GM12878 (cell line): ENCODE measurements at regions not wholly inside any gene's neighbourhood (a gene's known extent, or its start where the extent isn't known, plus 50 kb on each side); places are given as distances from the start of the nearest gene placed in this dataset.

Experiments
- ATAC-seq: fragments of 200-7000 bp; cut with Tn5 transposase; 3 replicates; pipeline ENCODE4 v1.9.1; 2020; ENCODE audit warnings: mild to moderate bottlenecking, moderate library complexity
- BruUV-seq: library from RNA; stranded (reverse); fragments of 400-500 nt; replicated peaks from 2 replicates; lab custom pipeline; 2021; lab: Mats Ljungman, UMichigan
- CTCF ChIA-PET: fragments of 300-600 bp; sonication (Branson Sonifier 250); formaldehyde crosslinking; extraction: SDS; loops from one replicate; lab custom pipeline; 2021; ENCODE audit warnings: inconsistent platforms; lab: Yijun Ruan, JAX
- POLR2A ChIA-PET: fragments of 350-600 bp; formaldehyde crosslinking; extraction: SDS; loops from one replicate; lab custom pipeline; 2021; ENCODE audit warnings: inconsistent platforms; lab: Charles Lee
- RAD21 ChIA-PET: fragments of 300-600 bp; sonication (Branson Sonifier 250); formaldehyde crosslinking; loops from one replicate; lab custom pipeline; 2023; ENCODE audit warnings: antibody characterized with exemption; ENCODE audit not compliant: unreplicated experiment; lab: Charles Lee
- SMC1A ChIA-PET: fragments of 300-600 bp; sonication (Branson Sonifier 250); formaldehyde crosslinking; loops from one replicate; lab custom pipeline; 2023; ENCODE audit not compliant: unreplicated experiment, uncharacterized antibody; lab: Charles Lee
- DNase-seq: peaks from one replicate; pipeline ENCODE4 v3.0.0-alpha.2; 2011; ENCODE audit warnings: low read depth, low spot score
- FAIRE-seq: peaks from 3 replicates; lab custom pipeline; 2011; peaks lifted over from hg19 to GRCh38; lab: Jason Lieb, UNC
- H2AFZ ChIP-seq: 2 replicates; pipeline ENCODE4 v1.6.0; 2011; ENCODE audit warnings: low read depth, low read length, control low read depth; ENCODE audit not compliant: control insufficient read depth
- H3K27ac ChIP-seq: 2 replicates; pipeline ENCODE4 v1.5.1; 2011; ENCODE audit warnings: control low read depth; ENCODE audit not compliant: control insufficient read depth, insufficient read depth
- H3K27me3 ChIP-seq, 2 experiments: replicated peaks in 1 of 2; 2 replicates each; pipeline versions ENCODE4 v1.6.0 to v1.6.1; 2011; ENCODE audit warnings: low read length in 1 of 2; ENCODE audit not compliant: control insufficient read depth in 2 of 2, insufficient read depth in 2 of 2
- H3K36me3 ChIP-seq, 2 experiments: 2 replicates each; pipeline ENCODE4 v1.5.1; 2011; ENCODE audit warnings: low read length in 1 of 2; ENCODE audit not compliant: control insufficient read depth in 2 of 2, insufficient read depth in 2 of 2
- H3K4me1 ChIP-seq: 2 replicates; pipeline ENCODE4 v1.6.1; 2011; ENCODE audit warnings: mild to moderate bottlenecking, low read length, moderate library complexity, mixed read lengths; ENCODE audit not compliant: control insufficient read depth, insufficient read depth
- H3K4me2 ChIP-seq: 2 replicates; pipeline ENCODE4 v1.6.0; 2011; ENCODE audit warnings: control low read depth; ENCODE audit not compliant: control insufficient read depth, insufficient read depth
- H3K4me3 ChIP-seq: fragments of 200-600 bp; sonication (generic); 2 replicates; pipeline ENCODE4 v1.5.1; 2016
- H3K79me2 ChIP-seq: 2 replicates; pipeline ENCODE4 v1.6.0; 2011; ENCODE audit warnings: low read length; ENCODE audit not compliant: control insufficient read depth, insufficient read depth
- H3K9ac ChIP-seq: 2 replicates; pipeline ENCODE4 v1.8.0; 2011; ENCODE audit warnings: low read length, control low read depth, mixed read lengths; ENCODE audit not compliant: control insufficient read depth, insufficient read depth
- H3K9me3 ChIP-seq: replicated peaks from 3 replicates; pipeline ENCODE4 v1.5.1; 2011; ENCODE audit warnings: mild to moderate bottlenecking, low read length; ENCODE audit not compliant: control insufficient read depth, insufficient read depth
- H4K20me1 ChIP-seq: 2 replicates; pipeline ENCODE4 v1.6.0; 2011; ENCODE audit not compliant: control insufficient read depth, insufficient read depth
- CHD4 ChIP-seq: fragments of 200-600 bp; sonication (generic); IDR thresholded peaks from 2 replicates; pipeline ENCODE4 v1.6.1; 2016; ENCODE audit warnings: mild to moderate bottlenecking
- ELK1 ChIP-seq: IDR thresholded peaks from 2 replicates; pipeline ENCODE4 v1.6.1; 2012; ENCODE audit warnings: low read depth, low read length, improper control_type of control experiment
- ETV6 ChIP-seq, 2 experiments: fragments of 450-650 bp in 1 of 2; IDR thresholded peaks in 1 of 2; conservative IDR thresholded peaks in 1 of 2; 2 replicates each; pipeline ENCODE4 v1.6.1; 2014; ENCODE audit warnings: antibody characterized with exemption in 1 of 2, borderline replicate concordance in 1 of 2, low read depth in 1 of 2, mild to moderate bottlenecking in 1 of 2, moderate library complexity in 1 of 2
- FOXK2 ChIP-seq: fragments of 450-650 bp; IDR thresholded peaks from 2 replicates; pipeline ENCODE4 v1.6.1; 2017; ENCODE audit warnings: mild to moderate bottlenecking, moderate library complexity
- POU2F2 ChIP-seq: IDR thresholded peaks from 3 replicates; pipeline ENCODE4 v1.6.1; 2011; ENCODE audit warnings: low read depth, mild to moderate bottlenecking, low read length, borderline replicate concordance
- TCF7 ChIP-seq: IDR thresholded peaks from 2 replicates; pipeline ENCODE4 v1.6.1; 2014; ENCODE audit warnings: antibody characterized with exemption, borderline replicate concordance
- ZNF207 ChIP-seq: fragments of 450-650 bp; IDR thresholded peaks from 2 replicates; pipeline ENCODE4 v1.6.1; 2014; ENCODE audit warnings: antibody characterized with exemption, mild to moderate bottlenecking, borderline replicate concordance
- ZNF24 ChIP-seq: fragments of 450-650 bp; IDR thresholded peaks from 2 replicates; pipeline ENCODE4 v1.6.1; 2017; ENCODE audit warnings: antibody characterized with exemption, mild to moderate bottlenecking
- WGBS: methylation state at CpG from one replicate; pipeline ENCODE4 v1.1.6; 2016; ENCODE audit warnings: low lambda C conversion rate; ENCODE audit not compliant: insufficient replicate concordance, insufficient coverage; ENCODE audit errors: missing lambda C conversion rate; 5-methylcytosine and 5-hydroxymethylcytosine counted together
- in situ Hi-C: fragments of 300-500 bp; cut with MboI; formaldehyde crosslinking; loops from 9 replicates; pipeline ENCODE4 v1.14.3; 2018; ENCODE audit warnings: mixed read lengths
- intact Hi-C: fragments of 100-400 bp; cut with micrococcal nuclease; formaldehyde crosslinking; loops from one replicate; pipeline ENCODE4 v1.14.2; 2022; ENCODE audit not compliant: unreplicated experiment

- Histone ChIP-seq H3K4me3 (no peak overlapping the region), H3K9me3 (no peaks in the 10 kb centered on the region; the same call in 2 of the 3 replicates), H3K36me3 (no peaks in the 10 kb centered on the region), H3K27me3 (no peaks in the 10 kb centered on the region), H3K4me1 (peaks cover 3% of the 10 kb centered on the region; the same call in 1 of the 2 replicates), H3K9ac (no peak overlapping the region), H4K20me1 (no peaks in the 10 kb centered on the region), H2AFZ (no peak overlapping the region), H3K27ac (no peak overlapping the region), H3K4me2 (no peak overlapping the region), H3K79me2 (no peaks in the 10 kb centered on the region)
- TF ChIP-seq CHD4 (no peak), FOXK2 (no peak), ETV6 (conservative IDR thresholded peaks at IDR 0.05 in 1 of 2, IDR thresholded peaks at IDR 0.05 in 1 of 2; ENCODE audit: borderline replicate concordance in 1 of 2, low read depth in 1 of 2) (no peak), POU2F2 (no peak), ELK1 (no peak), TCF7 (no peak), ZNF24 (no peak), ZNF207 (no peak)
- WGBS, result 94% methylated on average over 9 of the region's 9 CpGs
- ChIA-PET POLR2A (no interaction called here), RAD21 (interaction anchor here (0.6 to 1.6 kb wide), 3 partner anchors 161 to 498 kb away, joined by 3 to 4 read pairs (median 3); no protein-coding TSS in a partner anchor), CTCF (interaction anchor here (0.6 kb wide), 1 partner anchor 196 kb away, joined by 3 read pairs; no protein-coding TSS in a partner anchor), SMC1A (interaction anchor here (2.0 to 2.2 kb wide), 2 partner anchors 20 to 27 kb away, joined by 6 to 7 read pairs; no protein-coding TSS in a partner anchor)
- no TSS peak for BruUV-seq
- in situ Hi-C loops (no loop called here), intact Hi-C loops (no loop called here)
- ATAC-seq (no peak), DNase-seq (no peak), FAIRE-seq (no peak)
Observed at GRCh38 chr12:92007787-92008186, 137.9 kb downstream of the BTG1 start.
